AG08395 (cell line): ENCODE measurements at regions not wholly inside any gene's neighbourhood (a gene's known extent, or its start where the extent isn't known, plus 50 kb on each side); places are given as distances from the start of the nearest gene placed in this dataset.
"Not testable (repeated sequence)": the region's sequence is repeated elsewhere in the genome, so short reads cannot be mapped to it uniquely, and the experiment has no call there.

Experiments used
- DNase-seq: peaks from one replicate; pipeline ENCODE4 v3.0.0; 2012; ENCODE audit warnings: mixed read lengths, low spot score

- no peak for DNase-seq
Observed at GRCh38 chr14:85142982-85143381, 387.0 kb upstream of the FLRT2 start.

DNA sequence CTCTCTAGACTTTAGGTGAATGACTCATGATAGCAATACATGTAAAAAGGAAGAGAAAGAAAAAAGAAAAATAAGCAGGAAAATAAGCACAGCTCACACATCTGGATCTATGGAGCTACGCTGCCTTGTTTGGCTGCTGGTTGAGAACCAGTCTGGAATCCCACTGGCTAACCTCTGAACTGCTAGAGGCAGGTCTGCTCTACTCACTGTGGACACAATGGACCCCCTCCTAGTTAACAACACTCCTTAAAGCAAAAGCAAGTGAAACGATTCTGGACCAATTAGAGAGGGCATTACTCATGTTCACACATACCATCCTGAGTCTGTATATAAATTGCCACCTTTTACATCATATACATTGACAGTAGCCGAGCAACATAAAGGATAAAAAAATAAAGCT lies 383.2 kb upstream of the FLRT2 start:
- no peak for DNase-seq

DNA sequence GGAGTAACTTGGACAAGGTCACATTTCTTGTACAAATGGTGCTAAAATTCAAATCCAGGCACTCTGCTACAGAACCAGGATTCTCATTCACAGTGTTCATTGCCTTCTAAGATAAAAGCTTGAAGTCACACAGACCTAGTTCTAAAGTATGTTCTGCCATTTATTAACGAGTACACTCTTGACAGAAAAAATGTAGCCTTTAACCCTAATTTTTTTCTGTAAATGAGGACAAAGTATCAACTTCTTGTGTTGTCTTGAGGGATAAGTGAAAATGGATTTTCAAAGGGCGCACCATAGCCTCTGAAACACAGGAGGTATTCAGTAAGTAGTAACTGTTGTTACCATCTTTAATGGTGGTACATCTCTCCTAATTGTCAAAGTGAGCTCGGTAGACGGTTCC lies 379.8 kb upstream of the FLRT2 start:
- no peak for DNase-seq

GRCh38 chr14:85154714-85155113 lies 375.2 kb upstream of the FLRT2 start:
- DNase-seq, result no peak

- DNase-seq, result no peak
Observed at GRCh38 chr14:85156319-85156718, 373.6 kb upstream of the FLRT2 start.

DNA sequence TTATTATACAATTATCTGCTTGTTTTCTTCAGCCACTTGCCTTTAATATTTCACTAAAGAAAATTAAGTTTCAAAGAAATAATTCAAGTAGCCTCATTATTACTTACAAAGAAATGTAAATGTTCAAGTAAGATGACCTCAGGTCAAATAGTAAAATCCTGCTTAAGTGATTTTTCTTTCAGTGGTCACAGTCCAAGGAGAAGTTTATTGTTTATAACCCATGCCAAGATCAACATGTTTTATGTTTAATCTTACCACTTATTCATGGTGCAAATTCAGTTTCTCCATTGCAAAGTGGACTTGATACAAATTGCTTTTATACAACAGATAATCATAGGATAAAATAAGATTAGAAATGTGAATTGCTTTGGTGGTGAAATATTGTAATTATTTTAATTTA lies 370.2 kb upstream of the FLRT2 start:
- no peak for DNase-seq

DNA sequence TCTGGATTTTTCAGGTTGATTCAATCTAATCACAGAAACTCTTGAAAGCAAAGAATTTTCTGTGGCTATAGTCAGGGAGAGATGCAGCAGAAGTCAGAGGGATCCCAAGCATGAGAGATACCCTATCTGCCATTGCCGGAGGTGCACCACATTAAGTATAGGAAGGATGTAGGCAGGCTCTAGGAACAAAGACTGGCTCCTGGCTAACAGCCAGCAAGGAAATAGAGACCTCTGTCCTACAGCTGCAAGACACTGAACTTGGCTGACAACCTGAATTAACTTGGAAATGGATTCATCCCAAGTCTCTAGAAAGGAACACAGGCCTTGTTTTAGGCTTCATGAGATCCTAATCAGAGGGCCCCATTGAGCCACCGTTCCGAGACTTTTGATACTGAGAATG lies 364.9 kb upstream of the FLRT2 start:
- DNase-seq, result no peak

DNA sequence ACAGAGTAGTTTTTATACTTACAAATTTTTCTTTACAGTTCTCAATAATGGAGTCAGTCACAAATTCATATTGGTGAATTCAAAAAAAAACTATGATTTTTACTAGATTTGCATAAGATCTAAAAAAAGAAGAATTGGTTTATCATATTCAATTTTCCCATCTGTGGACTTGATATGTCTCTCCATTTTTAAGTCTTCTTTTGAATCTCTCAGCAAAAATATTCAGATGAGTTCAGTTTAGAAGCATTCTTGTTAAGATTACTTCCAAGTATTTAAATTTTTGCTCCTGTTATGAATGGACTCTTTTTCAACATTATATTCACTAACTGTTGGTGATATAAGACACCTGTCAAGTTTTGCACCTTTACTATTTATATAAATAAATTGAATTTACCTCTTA lies 360.6 kb upstream of the FLRT2 start:
- no peak for DNase-seq

DNA sequence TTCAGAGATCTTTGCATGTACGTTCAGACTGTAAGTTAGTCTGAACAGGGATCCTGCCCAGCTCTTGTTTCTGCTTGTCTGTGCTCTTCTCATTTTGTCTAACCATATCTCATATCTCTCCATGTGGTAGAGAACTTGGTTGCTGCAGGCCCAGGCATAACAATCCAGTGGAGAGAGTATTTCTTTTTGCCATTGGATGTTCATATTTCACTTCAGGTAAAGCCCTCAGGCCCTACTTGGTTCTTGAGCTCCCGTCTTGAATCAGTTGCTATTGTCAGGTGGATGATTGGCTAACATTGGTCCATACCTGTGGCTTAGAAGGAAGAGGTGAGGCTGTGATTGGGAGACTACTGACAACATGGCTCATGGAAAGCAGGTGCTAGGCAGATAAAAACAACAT lies 357.7 kb upstream of the FLRT2 start:
- no peak for DNase-seq

DNA sequence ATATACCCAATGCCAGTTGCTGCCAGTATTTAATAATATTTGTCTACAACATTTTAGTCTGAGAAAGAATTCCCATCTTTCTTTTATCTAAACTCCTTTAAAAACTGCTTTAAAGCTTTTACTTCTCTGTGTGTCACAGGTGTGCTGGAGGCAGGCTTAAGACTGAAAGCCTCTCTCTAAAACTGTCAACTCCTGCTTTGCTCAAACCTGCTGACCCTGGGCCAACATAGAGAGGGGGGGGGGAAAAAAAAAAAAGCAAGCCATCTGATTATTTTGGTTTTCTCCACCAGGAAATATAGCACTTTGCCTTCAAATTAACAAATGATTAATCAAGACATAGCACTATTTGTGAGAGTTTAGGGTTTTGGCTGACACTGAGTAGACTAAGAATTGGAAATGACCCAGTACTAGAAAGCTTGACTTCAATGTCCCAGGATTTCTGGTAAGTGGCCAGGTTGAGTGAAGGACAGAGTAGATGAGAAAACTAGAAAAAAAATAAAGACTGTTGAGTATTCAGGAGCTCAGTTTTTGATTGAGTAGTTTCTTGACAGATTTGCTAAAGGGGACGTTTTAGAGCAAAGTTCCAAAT lies 357.0 kb upstream of the FLRT2 start:
- no peak for DNase-seq

GRCh38 chr14:85175556-85175955 lies 354.4 kb upstream of the FLRT2 start:
- peak; percentile 10 for DNase-seq

GRCh38 chr14:85178864-85179263 lies 351.1 kb upstream of the FLRT2 start:
- DNase-seq, result no peak

GRCh38 chr14:85180876-85181275 lies 349.1 kb upstream of the FLRT2 start:
- no peak for DNase-seq

- no peak for DNase-seq
Observed at GRCh38 chr14:85182282-85182681, 347.7 kb upstream of the FLRT2 start.

DNA sequence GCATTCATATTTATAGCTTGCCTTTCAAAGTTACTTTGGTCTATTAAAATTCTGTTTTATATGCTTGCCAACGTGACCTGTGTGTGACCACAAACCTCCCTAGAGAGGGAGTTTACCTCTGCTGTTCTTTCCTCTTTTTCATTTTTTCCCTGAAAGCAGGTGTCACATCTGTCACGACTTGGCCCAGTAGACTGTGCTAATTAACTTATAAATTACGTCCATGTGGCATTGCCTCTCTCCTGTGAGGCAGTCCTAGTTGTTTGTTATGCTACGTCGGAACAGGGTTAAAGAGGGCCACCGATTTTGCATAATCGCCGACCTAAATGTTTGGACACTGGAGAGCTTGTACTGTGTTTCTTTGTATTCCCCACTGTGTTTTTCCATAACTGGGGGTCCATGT lies 343.9 kb upstream of the FLRT2 start:
- no peak for DNase-seq

GRCh38 chr14:85187521-85187920 lies 342.4 kb upstream of the FLRT2 start:
- no peak for DNase-seq

DNA sequence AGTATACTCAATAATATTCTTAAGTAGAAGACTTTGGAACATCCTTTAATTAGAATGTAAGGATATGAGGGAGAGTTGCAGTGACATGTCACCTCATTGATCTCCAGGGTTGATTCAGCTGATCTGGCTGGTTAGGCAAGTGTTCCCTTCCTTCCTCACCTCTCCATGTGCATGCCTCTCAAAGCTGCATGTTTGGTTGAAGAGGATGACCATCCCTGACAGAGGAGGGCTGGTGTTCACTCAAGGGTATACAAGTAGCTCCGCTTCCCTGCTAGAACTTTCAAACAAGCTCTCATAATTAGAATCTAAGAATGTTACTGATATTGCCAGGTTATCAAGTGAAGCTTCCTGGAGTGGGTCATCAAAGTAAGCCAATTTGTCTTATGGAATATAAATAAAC lies 341.1 kb upstream of the FLRT2 start:
- no peak for DNase-seq

GRCh38 chr14:85189253-85189652 lies 340.7 kb upstream of the FLRT2 start:
- not testable (repeated sequence) for DNase-seq

GRCh38 chr14:85190251-85190650 lies 339.7 kb upstream of the FLRT2 start:
- DNase-seq, result no peak

DNA sequence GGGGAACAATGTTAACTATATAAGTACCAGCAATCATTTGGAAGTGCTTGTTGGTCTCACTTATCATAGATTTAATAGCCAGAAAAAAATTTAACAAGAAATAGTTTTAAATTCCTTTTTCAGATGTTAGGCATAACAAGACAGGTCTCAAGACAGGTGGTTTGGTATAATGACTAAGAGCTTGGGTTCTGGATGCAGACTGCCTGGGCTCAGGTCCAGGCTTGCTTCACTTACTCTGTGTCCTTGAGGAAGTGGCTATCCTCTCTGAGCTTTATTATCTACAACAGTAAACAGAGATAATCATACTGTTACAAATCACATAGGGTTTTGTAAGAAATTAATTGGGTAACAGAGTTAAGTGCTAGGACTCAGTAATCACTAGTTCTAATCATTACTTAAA lies 338.0 kb upstream of the FLRT2 start:
- DNase-seq, result no peak

DNA sequence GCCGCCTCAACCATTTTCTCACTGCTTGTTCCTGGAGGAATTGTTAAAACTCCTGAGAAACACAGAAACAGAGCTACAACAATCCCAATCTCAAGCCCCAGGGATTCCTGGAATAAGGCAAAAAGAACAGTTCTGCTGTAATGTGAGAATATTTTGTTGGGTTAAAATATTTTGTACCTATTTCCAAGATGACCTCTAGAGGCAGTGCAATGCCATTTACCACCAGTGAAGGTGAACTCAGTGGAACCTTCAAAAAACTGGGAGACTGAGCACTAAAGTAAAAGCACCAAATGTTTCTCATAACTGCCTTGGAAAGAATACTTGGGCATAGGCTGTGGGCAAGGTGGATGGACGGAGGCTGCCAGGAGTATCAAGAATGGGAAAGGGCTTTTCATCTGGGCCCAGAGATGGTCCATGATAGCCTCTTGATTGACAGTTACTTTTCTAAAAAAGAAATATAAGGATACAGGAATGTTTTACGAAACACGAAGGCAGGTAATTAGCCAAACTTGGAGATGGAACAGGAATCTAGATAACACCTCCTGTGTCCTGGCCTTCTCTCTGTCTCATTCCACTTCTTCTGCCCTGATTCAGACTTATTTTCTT lies 334.0 kb upstream of the FLRT2 start:
- DNase-seq, result peak; percentile 38

DNA sequence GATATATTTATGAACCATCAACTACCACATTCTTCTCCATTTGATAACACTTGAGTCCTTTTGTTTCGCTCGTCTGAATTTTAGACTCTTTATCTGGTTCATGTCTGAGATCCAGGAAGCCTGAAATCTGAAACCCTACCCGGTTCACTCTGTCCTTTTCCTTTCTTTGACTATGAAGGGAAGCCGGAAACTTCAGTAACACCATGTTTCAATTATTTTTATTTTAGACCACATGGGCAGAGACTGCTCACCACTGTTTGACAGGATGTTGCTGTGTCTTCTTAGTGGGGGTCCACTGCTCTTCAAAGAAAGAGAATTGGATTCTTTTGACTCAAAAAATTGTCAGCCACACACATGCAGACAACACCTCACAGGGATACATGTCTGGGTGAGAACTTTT lies 331.9 kb upstream of the FLRT2 start:
- no peak for DNase-seq

GRCh38 chr14:85205875-85206274 lies 324.1 kb upstream of the FLRT2 start:
- no peak for DNase-seq

DNA sequence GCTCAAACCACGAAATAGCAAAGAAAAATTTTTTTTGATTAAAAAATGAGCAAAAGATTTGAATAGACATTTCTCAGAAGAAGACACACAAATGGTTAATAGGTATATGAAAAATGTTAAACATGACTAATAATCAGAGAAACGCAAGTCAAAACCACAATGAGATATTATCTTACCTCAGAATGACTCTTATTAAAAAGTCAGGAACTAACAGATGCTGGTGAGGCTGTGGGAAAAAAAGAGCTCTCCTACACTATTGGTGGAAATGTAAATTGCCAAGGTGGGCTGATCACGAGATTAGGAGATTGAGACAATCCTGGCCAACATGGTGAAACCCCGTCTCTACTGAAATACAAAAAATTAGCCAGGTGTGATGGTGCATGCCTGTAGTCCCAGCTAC lies 315.5 kb upstream of the FLRT2 start:
- no peak for DNase-seq
